K562 (cell line): ENCODE measurements at regions not wholly inside any gene's neighbourhood (a gene's known extent, or its start where the extent isn't known, plus 50 kb on each side); places are given as distances from the start of the nearest gene placed in this dataset.

Source experiments
- ATAC-seq: fragments of 200-7000 bp; cut with Tn5 transposase; 3 replicates; pipeline ENCODE4 v1.9.1; 2020; ENCODE audit warnings: moderate library complexity
- BruUV-seq: library from RNA; stranded (reverse); fragments of 400-500 nt; replicated peaks from 2 replicates; lab custom pipeline; 2021; lab: Mats Ljungman, UMichigan
- CTCF ChIA-PET: fragments of 300-600 bp; formaldehyde crosslinking; extraction: SDS; loops from one replicate; lab custom pipeline; 2021; ENCODE audit warnings: low intra/inter-chr PET ratio; lab: Yijun Ruan, JAX
- POLR2A ChIA-PET: fragments of 300-600, 350-650 bp; sonication (Branson Sonifier 250); formaldehyde crosslinking; extraction: SDS; loops from one replicate; lab custom pipeline; 2021; ENCODE audit warnings: antibody characterized with exemption, inconsistent platforms; lab: Yijun Ruan, JAX
- DNase-seq, 4 experiments: peaks; one replicate each; pipeline versions ENCODE4 v3.0.0 to v3.0.0-alpha.2; 2011 to 2018; ENCODE audit warnings: low spot score in 3 of 4, mixed read lengths in 3 of 4; ENCODE audit errors: extremely low read depth in 1 of 4
- FAIRE-seq: peaks from 2 replicates; lab custom pipeline; 2011; peaks lifted over from hg19 to GRCh38; lab: Jason Lieb, UNC
- H2AFZ ChIP-seq: 2 replicates; pipeline ENCODE4 v1.6.0; 2011; ENCODE audit warnings: low read depth, low read length, control low read depth, inconsistent platforms
- H3K27ac ChIP-seq: fragments of 200-600 bp; 3 replicates; pipeline ENCODE4 v1.8.0; 2011; ENCODE audit warnings: low read depth, mild to moderate bottlenecking, control low read depth, inconsistent platforms, low read length, moderate library complexity, mixed read lengths; ENCODE audit errors: extremely low read depth
- H3K27me3 ChIP-seq, 2 experiments: fragments of 300-600 bp in 1 of 2; 2 replicates in 1 of 2; 3 replicates in 1 of 2; pipeline versions ENCODE4 v1.6.0 to v1.8.0; 2011; ENCODE audit warnings: inconsistent platforms in 2 of 2, low read length in 2 of 2, mild to moderate bottlenecking in 1 of 2, mixed read lengths in 1 of 2, moderate library complexity in 1 of 2; ENCODE audit not compliant: control insufficient read depth in 2 of 2, insufficient read depth in 2 of 2
- H3K36me3 ChIP-seq: fragments of 300-600 bp; 3 replicates; pipeline ENCODE4 v1.8.0; 2011; ENCODE audit warnings: mild to moderate bottlenecking, low read length, inconsistent platforms; ENCODE audit not compliant: control insufficient read depth, insufficient read depth
- H3K4me1 ChIP-seq, 2 experiments: fragments of 200-600 bp in 1 of 2; replicated peaks in 1 of 2; 2 replicates in 1 of 2; 3 replicates in 1 of 2; pipeline versions ENCODE4 v1.5.1 to v1.8.0; 2011; ENCODE audit warnings: inconsistent platforms in 2 of 2, low read length in 2 of 2, mild to moderate bottlenecking in 1 of 2, mixed read lengths in 1 of 2, moderate library complexity in 1 of 2; ENCODE audit not compliant: control insufficient read depth in 2 of 2, insufficient read depth in 2 of 2
- H3K4me2 ChIP-seq: 2 replicates; pipeline ENCODE4 v1.6.1; 2011; ENCODE audit warnings: low read length, control low read depth, inconsistent platforms, mixed read lengths; ENCODE audit not compliant: insufficient read depth
- H3K4me3 ChIP-seq: fragments of 200-600 bp; sonication (generic), shearing (Covaris generic); 2 replicates; pipeline ENCODE4 v1.5.1; 2016; ENCODE audit warnings: control low read depth, inconsistent platforms
- H3K79me2 ChIP-seq: fragments of 200-600 bp; 3 replicates; pipeline ENCODE4 v1.8.0; 2011; ENCODE audit warnings: low read length, inconsistent platforms; ENCODE audit not compliant: control insufficient read depth, insufficient read depth
- H3K9ac ChIP-seq, 2 experiments: 2 replicates each; pipeline versions ENCODE4 v1.6.0 to v1.6.1; 2011; ENCODE audit warnings: low read depth in 2 of 2, low read length in 2 of 2, control low read depth in 1 of 2, inconsistent platforms in 1 of 2, mild to moderate bottlenecking in 1 of 2, mixed read lengths in 1 of 2; ENCODE audit not compliant: insufficient read depth in 1 of 2
- H3K9me1 ChIP-seq: one replicate; pipeline ENCODE4 v1.6.0; 2011; ENCODE audit warnings: inconsistent platforms, mild to moderate bottlenecking, low read length, moderate library complexity; ENCODE audit not compliant: control insufficient read depth, insufficient read depth
- H3K9me3 ChIP-seq: replicated peaks from 2 replicates; pipeline ENCODE4 v1.5.1; 2011; ENCODE audit warnings: low read depth, low read length, inconsistent platforms; ENCODE audit not compliant: control insufficient read depth, insufficient read depth
- H4K20me1 ChIP-seq: replicated peaks from 2 replicates; pipeline ENCODE4 v1.6.1; 2011; ENCODE audit warnings: low read length, inconsistent platforms, mixed read lengths; ENCODE audit not compliant: control insufficient read depth, insufficient read depth
- CHD1 ChIP-seq: fragments of 200-600 bp; sonication (generic); IDR thresholded peaks from one replicate; pipeline ENCODE4 v1.6.1; 2012; ENCODE audit warnings: mild to moderate bottlenecking, moderate library complexity, low read length, inconsistent platforms
- DMBX1 ChIP-seq: fragments of 250-450 bp; sonication (Bioruptor Pico); IDR thresholded peaks from 2 replicates; pipeline ENCODE4 v1.8.0; 2022; ENCODE audit warnings: inconsistent platforms, mild to moderate bottlenecking, moderate library complexity, borderline replicate concordance
- MTA3 ChIP-seq: fragments of 450-650 bp; formaldehyde crosslinking; IDR thresholded peaks from 2 replicates; pipeline ENCODE4 v1.6.1; 2017; ENCODE audit warnings: mild to moderate bottlenecking, borderline replicate concordance
- ZNF695 ChIP-seq: fragments of 450-650 bp; formaldehyde crosslinking; IDR thresholded peaks from 2 replicates; pipeline ENCODE4 v1.4.0; 2020; ENCODE audit warnings: mild to moderate bottlenecking, moderate library complexity
- in situ Hi-C: fragments of 300-500 bp; cut with MboI; formaldehyde crosslinking; loops from 4 replicates; pipeline ENCODE4 v1.15.0; 2018; ENCODE audit warnings: inconsistent platforms, mixed read lengths
- intact Hi-C: fragments of 100-400 bp; cut with micrococcal nuclease; formaldehyde crosslinking; loops from 2 replicates; pipeline ENCODE4 v1.14.2; 2022
- TF ChIP-seq, protein P1 (sequence below): fragments of 450-650 bp; formaldehyde crosslinking; IDR thresholded peaks from 2 replicates; pipeline ENCODE4 v1.4.0; 2020; ENCODE audit warnings: mild to moderate bottlenecking, moderate library complexity
- TF ChIP-seq, protein P2 (sequence below): fragments of 450-650 bp; IDR thresholded peaks from 2 replicates; pipeline ENCODE4 v1.6.1; 2016; ENCODE audit warnings: antibody characterized with exemption
- TF ChIP-seq, protein P3 (sequence below): fragments of 150-350 bp; IDR thresholded peaks from 2 replicates; pipeline ENCODE4 v1.6.1; 2014; ENCODE audit warnings: low read depth, mild to moderate bottlenecking, low read length, borderline replicate concordance
- TF ChIP-seq, protein P4 (sequence below): sonication (generic); formaldehyde crosslinking; IDR thresholded peaks from 2 replicates; pipeline ENCODE4 v1.5.0; 2020; ENCODE audit warnings: missing genetic modification reagents

DNA sequence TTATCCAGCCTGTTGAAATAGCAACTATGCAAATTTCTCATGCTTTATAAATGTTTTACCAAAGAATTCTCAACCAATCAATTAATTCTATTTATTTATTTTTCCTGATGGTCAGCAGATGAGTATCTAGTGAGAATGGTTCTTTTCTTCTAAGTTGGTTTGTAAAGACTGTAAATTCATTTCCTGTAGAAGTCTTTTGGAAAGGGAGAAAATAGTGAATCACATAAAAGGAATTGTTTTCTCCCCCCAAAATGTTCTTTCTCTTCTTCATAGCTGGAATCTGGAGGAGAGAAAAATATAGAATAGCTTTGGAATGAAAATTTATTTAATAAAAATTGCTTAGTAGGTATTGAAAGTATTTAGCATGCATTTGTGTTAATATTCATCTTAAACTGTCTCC, 836.1 kb upstream of the ZEB2 start:
- ATAC-seq (no peak), FAIRE-seq (no peak), DNase-seq (no peak)
- Histone ChIP-seq H3K4me1 (no peaks in the 10 kb centered on the region; a peak in 1 of 5 replicates), H3K4me3 (no peak overlapping the region), H2AFZ (no peak overlapping the region), H3K36me3 (no peaks in the 10 kb centered on the region), H3K9ac (no peak overlapping the region), H3K9me1 (no peaks in the 10 kb centered on the region), H3K4me2 (no peak overlapping the region), H3K9me3 (no peaks in the 10 kb centered on the region), H4K20me1 (no peaks in the 10 kb centered on the region), H3K27ac (no peak overlapping the region), H3K27me3 (no peaks in the 10 kb centered on the region), H3K79me2 (no peaks in the 10 kb centered on the region)
- in situ Hi-C loops (no loop called here), intact Hi-C loops (no loop called here)
- CTCF ChIA-PET: no interaction called here
- POLR2A ChIA-PET: interaction anchor here (1.4 kb wide), 1 partner anchor 19 kb away, joined by 4 read pairs; no protein-coding TSS in a partner anchor
- TF ChIP-seq, protein P1, sequence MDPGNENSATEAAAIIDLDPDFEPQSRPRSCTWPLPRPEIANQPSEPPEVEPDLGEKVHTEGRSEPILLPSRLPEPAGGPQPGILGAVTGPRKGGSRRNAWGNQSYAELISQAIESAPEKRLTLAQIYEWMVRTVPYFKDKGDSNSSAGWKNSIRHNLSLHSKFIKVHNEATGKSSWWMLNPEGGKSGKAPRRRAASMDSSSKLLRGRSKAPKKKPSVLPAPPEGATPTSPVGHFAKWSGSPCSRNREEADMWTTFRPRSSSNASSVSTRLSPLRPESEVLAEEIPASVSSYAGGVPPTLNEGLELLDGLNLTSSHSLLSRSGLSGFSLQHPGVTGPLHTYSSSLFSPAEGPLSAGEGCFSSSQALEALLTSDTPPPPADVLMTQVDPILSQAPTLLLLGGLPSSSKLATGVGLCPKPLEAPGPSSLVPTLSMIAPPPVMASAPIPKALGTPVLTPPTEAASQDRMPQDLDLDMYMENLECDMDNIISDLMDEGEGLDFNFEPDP (CRISPR knock-in tag): no peak
- TF ChIP-seq CHD1: no peak
- TF ChIP-seq, protein P2, sequence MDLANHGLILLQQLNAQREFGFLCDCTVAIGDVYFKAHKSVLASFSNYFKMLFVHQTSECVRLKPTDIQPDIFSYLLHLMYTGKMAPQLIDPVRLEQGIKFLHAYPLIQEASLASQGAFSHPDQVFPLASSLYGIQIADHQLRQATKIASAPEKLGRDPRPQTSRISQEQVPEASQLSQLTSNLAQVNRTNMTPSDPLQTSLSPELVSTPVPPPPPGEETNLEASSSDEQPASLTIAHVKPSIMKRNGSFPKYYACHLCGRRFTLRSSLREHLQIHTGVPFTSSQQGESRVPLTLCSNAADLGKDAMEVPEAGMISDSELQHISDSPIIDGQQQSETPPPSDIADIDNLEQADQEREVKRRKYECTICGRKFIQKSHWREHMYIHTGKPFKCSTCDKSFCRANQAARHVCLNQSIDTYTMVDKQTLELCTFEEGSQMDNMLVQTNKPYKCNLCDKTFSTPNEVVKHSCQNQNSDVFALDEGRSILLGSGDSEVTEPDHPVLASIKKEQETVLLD: no peak
- TF ChIP-seq MTA3: no peak
- TF ChIP-seq DMBX1: no peak
- TF ChIP-seq, protein P3, sequence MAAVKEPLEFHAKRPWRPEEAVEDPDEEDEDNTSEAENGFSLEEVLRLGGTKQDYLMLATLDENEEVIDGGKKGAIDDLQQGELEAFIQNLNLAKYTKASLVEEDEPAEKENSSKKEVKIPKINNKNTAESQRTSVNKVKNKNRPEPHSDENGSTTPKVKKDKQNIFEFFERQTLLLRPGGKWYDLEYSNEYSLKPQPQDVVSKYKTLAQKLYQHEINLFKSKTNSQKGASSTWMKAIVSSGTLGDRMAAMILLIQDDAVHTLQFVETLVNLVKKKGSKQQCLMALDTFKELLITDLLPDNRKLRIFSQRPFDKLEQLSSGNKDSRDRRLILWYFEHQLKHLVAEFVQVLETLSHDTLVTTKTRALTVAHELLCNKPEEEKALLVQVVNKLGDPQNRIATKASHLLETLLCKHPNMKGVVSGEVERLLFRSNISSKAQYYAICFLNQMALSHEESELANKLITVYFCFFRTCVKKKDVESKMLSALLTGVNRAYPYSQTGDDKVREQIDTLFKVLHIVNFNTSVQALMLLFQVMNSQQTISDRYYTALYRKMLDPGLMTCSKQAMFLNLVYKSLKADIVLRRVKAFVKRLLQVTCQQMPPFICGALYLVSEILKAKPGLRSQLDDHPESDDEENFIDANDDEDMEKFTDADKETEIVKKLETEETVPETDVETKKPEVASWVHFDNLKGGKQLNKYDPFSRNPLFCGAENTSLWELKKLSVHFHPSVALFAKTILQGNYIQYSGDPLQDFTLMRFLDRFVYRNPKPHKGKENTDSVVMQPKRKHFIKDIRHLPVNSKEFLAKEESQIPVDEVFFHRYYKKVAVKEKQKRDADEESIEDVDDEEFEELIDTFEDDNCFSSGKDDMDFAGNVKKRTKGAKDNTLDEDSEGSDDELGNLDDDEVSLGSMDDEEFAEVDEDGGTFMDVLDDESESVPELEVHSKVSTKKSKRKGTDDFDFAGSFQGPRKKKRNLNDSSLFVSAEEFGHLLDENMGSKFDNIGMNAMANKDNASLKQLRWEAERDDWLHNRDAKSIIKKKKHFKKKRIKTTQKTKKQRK: no peak
- no peak for TF ChIP-seq ZNF695 (CRISPR knock-in tag)
- TF ChIP-seq, protein P4, sequence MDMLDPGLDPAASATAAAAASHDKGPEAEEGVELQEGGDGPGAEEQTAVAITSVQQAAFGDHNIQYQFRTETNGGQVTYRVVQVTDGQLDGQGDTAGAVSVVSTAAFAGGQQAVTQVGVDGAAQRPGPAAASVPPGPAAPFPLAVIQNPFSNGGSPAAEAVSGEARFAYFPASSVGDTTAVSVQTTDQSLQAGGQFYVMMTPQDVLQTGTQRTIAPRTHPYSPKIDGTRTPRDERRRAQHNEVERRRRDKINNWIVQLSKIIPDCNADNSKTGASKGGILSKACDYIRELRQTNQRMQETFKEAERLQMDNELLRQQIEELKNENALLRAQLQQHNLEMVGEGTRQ (CRISPR knock-in tag): no peak
- BruUV-seq: no TSS peak
